Heart right ventricle (tissue), 16 donors: ENCODE measurements at regions not wholly inside any gene's neighbourhood (a gene's known extent, or its start where the extent isn't known, plus 50 kb on each side); places are given as distances from the start of the nearest gene placed in this dataset.

Source experiments
- ATAC-seq, 8 donors: fragments of 200-7000 bp; cut with Tn5 transposase; one replicate each; pipeline ENCODE4 v1.9.1; 2020; ENCODE audit warnings: mild to moderate bottlenecking in 8 of 8, moderate library complexity in 8 of 8, moderate number of reproducible peaks in 1 of 8
- DNase-seq, 2 donors: peaks; one replicate each; pipeline ENCODE4 v3.0.0-alpha.2; 2020
- H3K27ac ChIP-seq, 10 donors: fragments of 200-600 bp; sonication (generic) in 2 of 10; one replicate each; pipeline versions ENCODE4 v1.5.0 to v1.8.0; 2020 to 2022; ENCODE audit warnings: mild to moderate bottlenecking in 3 of 10
- H3K27me3 ChIP-seq, 7 donors: fragments of 200-600 bp; one replicate each; pipeline ENCODE4 v1.8.0; 2021 to 2022; ENCODE audit warnings: mild to moderate bottlenecking in 2 of 7
- H3K36me3 ChIP-seq, 9 donors: fragments of 200-600 bp; sonication (generic) in 1 of 9; one replicate each; pipeline versions ENCODE4 v1.5.0 to v1.8.0; 2020 to 2022; ENCODE audit warnings: mild to moderate bottlenecking in 2 of 9
- H3K4me1 ChIP-seq, 9 donors: fragments of 200-600 bp; sonication (generic) in 1 of 9; one replicate each; pipeline versions ENCODE4 v1.5.0 to v1.8.0; 2020 to 2022; ENCODE audit warnings: mild to moderate bottlenecking in 4 of 9
- H3K4me3 ChIP-seq, 10 donors: fragments of 200-600 bp; sonication (generic) in 2 of 10; one replicate each; pipeline versions ENCODE4 v1.5.0 to v1.8.0; 2020 to 2022; ENCODE audit warnings: mild to moderate bottlenecking in 7 of 10, moderate library complexity in 2 of 10
- H3K9me3 ChIP-seq, 11 donors: fragments of 200-600 bp in 10 of 11; sonication (generic) in 2 of 11; one replicate each; pipeline versions ENCODE4 v1.5.0 to v1.8.0; 2013 to 2022; ENCODE audit warnings: mild to moderate bottlenecking in 2 of 11, control low read depth in 1 of 11, moderate library complexity in 1 of 11
- WGBS, 2 donors: extraction: QIAGEN DNeasy Blood & Tissue Kit; methylation state at CpG; one replicate each; pipeline ENCODE4 v1.1.7; 2013; ENCODE audit warnings: inconsistent platforms in 1 of 2; 5-methylcytosine and 5-hydroxymethylcytosine counted together
- intact Hi-C, 10 donors: fragments of 100-400 bp; cut with DNase I; formaldehyde crosslinking; loops; one replicate each; pipeline versions ENCODE4 v1.11.1 to v1.14.2; 2022
- TF ChIP-seq, protein P1 (sequence below), 9 donors: fragments of 200-600 bp; sonication (generic) in 2 of 9; IDR thresholded peaks; one replicate each; pipeline versions ENCODE4 v1.5.0 to v1.8.0; 2021 to 2022; ENCODE audit warnings: antibody characterized with exemption in 9 of 9, mild to moderate bottlenecking in 5 of 9, moderate library complexity in 1 of 9
- donor health status: Arrhythmogenic right ventricular cardiomyopathy.
- donor health status: ischemic (EF 13 %, LVEDD 7.1; RV severe dilation, severe dysfunction).
- donor health status: healthy with polysubstance abuse.
- donor health status: DM: no; HTN: yes; CAD: no.
- donor health status: DM: no; HTN: no; CAD: no.
- donor health status: ischemic (EF 25% LVEDD 6.9; RV normal size, moderate dysfunction).
- donor health status: ischemic (EF 25% LVEDD 5.7; RV mildly dilated, moderate dysfunction).
- donor health status: healthy.
- donor health status: DM: yes; HTN: yes; CAD: no.
- donor health status: Ischemic cardiomyopathy.
- donor health status: ischemic (EF 35%, LVEDD 5.7; RV mildly dilated, moderate dysfunction).
- donor health status: nonischemic (EF 11% LVEDD 7.7; RV severe dilation, severe dysfunction).
- donor health status: DM: yes; HTN: yes; CAD: no.
- donor health status: PGD.
- donor health status: ischemic (EF 29% LVEDD 5.4; RV normal size, mild dysfunction).
- donor health status: nonischemic (EF 23%, LVEDD 6.1; RV moderate dilation, normal function).

DNA sequence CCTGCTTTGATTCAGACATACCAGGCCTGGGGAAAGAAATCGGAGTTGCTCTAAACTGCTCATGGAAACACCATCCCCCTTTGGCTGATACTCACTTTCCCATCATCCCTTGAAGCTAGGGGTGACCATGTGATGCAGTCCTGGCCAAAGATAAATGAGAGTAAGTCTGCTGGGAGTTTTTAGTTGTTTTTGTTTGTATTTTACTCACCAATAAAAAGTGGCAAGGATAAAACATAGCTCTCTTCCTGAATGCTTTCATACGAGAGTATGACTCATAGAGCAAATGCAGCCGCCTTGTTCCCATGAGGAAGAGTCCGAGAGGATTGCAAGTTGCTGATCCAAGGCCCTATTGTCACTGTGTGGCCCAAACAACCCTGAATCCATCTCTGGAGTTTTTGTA lies 126.4 kb upstream of the TMEM132C start:
- Histone ChIP-seq H3K9me3 (no peaks in the 10 kb centered on the region), H3K4me3 (no peak overlapping the region), H3K27ac (no peak overlapping the region), H3K36me3 (no peaks in the 10 kb centered on the region), H3K27me3 (peaks cover 0 to 6% (median 0%) of the 10 kb centered on the region in 7 donors), H3K4me1 (no peaks in the 10 kb centered on the region)
- intact Hi-C loops: no loop called here
- WGBS, 2 donors: 42 to 46% methylated on average over 4 of the region's 4 CpGs
- DNase-seq (no peak), ATAC-seq (no peak)
- TF ChIP-seq, protein P1, sequence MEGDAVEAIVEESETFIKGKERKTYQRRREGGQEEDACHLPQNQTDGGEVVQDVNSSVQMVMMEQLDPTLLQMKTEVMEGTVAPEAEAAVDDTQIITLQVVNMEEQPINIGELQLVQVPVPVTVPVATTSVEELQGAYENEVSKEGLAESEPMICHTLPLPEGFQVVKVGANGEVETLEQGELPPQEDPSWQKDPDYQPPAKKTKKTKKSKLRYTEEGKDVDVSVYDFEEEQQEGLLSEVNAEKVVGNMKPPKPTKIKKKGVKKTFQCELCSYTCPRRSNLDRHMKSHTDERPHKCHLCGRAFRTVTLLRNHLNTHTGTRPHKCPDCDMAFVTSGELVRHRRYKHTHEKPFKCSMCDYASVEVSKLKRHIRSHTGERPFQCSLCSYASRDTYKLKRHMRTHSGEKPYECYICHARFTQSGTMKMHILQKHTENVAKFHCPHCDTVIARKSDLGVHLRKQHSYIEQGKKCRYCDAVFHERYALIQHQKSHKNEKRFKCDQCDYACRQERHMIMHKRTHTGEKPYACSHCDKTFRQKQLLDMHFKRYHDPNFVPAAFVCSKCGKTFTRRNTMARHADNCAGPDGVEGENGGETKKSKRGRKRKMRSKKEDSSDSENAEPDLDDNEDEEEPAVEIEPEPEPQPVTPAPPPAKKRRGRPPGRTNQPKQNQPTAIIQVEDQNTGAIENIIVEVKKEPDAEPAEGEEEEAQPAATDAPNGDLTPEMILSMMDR (IDR thresholded peaks at IDR 0.05): no peak

DNA sequence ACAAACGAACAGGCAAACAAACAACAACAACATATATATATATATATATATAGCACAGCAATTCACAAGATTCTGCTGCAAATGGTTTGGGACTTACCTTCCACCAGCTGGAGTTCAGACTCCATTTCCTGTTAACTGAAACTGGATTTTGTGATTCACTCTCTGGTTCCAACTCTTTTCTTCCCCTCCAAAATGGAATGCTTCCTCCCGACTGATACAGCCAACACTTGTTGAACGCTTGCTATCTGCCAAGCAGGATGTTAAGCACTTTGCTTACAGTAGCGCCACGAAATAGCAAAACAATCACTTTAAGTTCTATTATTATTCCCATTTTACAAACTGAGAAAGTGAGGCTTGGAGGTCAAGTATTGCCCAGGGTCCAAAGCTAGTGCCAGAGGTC lies 116.0 kb upstream of the TMEM132C start:
- H3K4me1 ChIP-seq: no peaks in the 10 kb centered on the region
- H3K27ac ChIP-seq: no peak overlapping the region
- H3K27me3 ChIP-seq: peaks cover 0 to 16% (median 0%) of the 10 kb centered on the region in 7 donors
- H3K9me3 ChIP-seq: no peaks in the 10 kb centered on the region
- H3K36me3 ChIP-seq: no peaks in the 10 kb centered on the region
- ATAC-seq: no peak
- intact Hi-C loops: no loop called here
- TF ChIP-seq, protein P1 (IDR thresholded peaks at IDR 0.05): no peak
- 55 to 61% methylated on average over 5 of the region's 5 CpGs for WGBS, 2 donors
- H3K4me3 ChIP-seq: no peak overlapping the region
- DNase-seq: no peak

DNA sequence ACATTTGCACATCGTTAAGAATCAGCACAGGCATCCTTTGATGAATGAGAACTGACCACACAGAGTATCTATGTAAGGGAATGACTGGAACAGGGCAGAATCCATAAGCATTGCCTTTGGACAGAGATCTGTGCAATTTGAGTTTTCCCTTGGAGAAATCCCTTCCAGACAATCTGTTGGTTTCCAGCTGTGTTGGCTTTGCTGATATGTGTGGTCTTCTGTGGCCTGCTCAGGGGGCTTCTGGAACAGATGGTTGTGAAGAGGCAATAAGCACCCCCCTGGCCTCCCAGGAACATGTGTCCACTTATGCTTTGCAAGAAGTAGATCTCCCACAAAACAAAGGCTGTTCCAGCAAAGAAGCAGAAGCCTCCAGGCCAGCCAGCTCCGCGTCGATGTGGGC lies 111.4 kb upstream of the TMEM132C start:
- WGBS, 2 donors: 51 to 64% methylated on average over 4 of the region's 4 CpGs
- no peak for ATAC-seq
- no peak for DNase-seq
- intact Hi-C loops: no loop called here
- H3K9me3 ChIP-seq: no peaks in the 10 kb centered on the region
- no peak overlapping the region for H3K4me3 ChIP-seq
- TF ChIP-seq, protein P1 (IDR thresholded peaks at IDR 0.05): no peak
- H3K27me3 ChIP-seq: peaks cover 0 to 19% (median 0%) of the 10 kb centered on the region in 7 donors
- H3K4me1 ChIP-seq: no peaks in the 10 kb centered on the region
- H3K36me3 ChIP-seq: no peaks in the 10 kb centered on the region
- H3K27ac ChIP-seq: no peak overlapping the region

DNA sequence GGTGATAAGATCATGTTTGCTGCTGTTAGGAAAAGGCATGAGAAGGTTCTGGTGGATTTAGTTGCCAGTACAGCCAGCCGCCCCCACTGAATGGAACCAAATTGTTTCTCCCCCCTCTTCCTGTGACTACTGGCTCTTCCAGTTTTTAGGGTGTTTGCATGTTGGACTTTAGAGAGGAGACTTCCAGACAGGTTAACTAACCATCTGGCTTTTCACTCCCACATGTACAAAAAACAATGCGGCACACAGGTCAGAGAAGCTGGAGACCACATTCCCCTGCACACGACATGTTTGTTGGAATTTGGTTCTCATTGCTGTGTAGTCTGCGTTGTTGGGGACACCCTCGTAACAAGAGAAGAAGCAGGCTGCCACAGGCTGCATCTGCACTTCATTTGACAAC lies 103.9 kb upstream of the TMEM132C start:
- H3K9me3 ChIP-seq: no peaks in the 10 kb centered on the region
- 60 to 64% methylated on average over 5 of the region's 5 CpGs for WGBS, 2 donors
- DNase-seq (no peak), ATAC-seq (no peak)
- peaks cover 0 to 5% (median 0%) of the 10 kb centered on the region in 7 donors for H3K27me3 ChIP-seq
- H3K27ac ChIP-seq: no peak overlapping the region
- intact Hi-C loops: no loop called here
- TF ChIP-seq, protein P1 (IDR thresholded peaks at IDR 0.05): no peak
- no peaks in the 10 kb centered on the region for H3K4me1 ChIP-seq
- H3K4me3 ChIP-seq: no peak overlapping the region
- H3K36me3 ChIP-seq: no peaks in the 10 kb centered on the region
